IPS-20b (cell line): ENCODE measurements at regions not wholly inside any gene's neighbourhood (a gene's known extent, or its start where the extent isn't known, plus 50 kb on each side); places are given as distances from the start of the nearest gene placed in this dataset.

ENCODE experiments used
- H3K27ac ChIP-seq: one replicate; pipeline ENCODE4 v1.5.1; 2013; ENCODE audit warnings: low read length
- H3K27me3 ChIP-seq: 2 replicates; pipeline ENCODE4 v1.6.1; 2013; ENCODE audit warnings: mild to moderate bottlenecking, low read length, inconsistent platforms; ENCODE audit not compliant: insufficient read depth
- H3K36me3 ChIP-seq: 2 replicates; pipeline ENCODE4 v1.6.1; 2013; ENCODE audit warnings: low read depth, mild to moderate bottlenecking, inconsistent platforms, low read length, moderate library complexity; ENCODE audit not compliant: insufficient read depth
- H3K4me1 ChIP-seq: 2 replicates; pipeline ENCODE4 v1.6.1; 2013; ENCODE audit warnings: mild to moderate bottlenecking, control low read depth, inconsistent platforms, low read length, moderate library complexity; ENCODE audit not compliant: insufficient read depth
- H3K4me3 ChIP-seq: 2 replicates; pipeline ENCODE4 v1.5.1; 2013; ENCODE audit warnings: mild to moderate bottlenecking, low read length, inconsistent platforms
- H3K9ac ChIP-seq: 2 replicates; pipeline ENCODE4 v1.6.1; 2013; ENCODE audit warnings: low read depth, mild to moderate bottlenecking, inconsistent platforms, low read length, moderate library complexity
- H3K9me3 ChIP-seq: 2 replicates; pipeline ENCODE4 v1.6.1; 2013; ENCODE audit warnings: mild to moderate bottlenecking, low read depth, low read length, inconsistent platforms; ENCODE audit not compliant: insufficient read depth

GRCh38 chr6:134477991-134478635 is 160.2 kb upstream of the SGK1 start:
- H3K4me1 ChIP-seq = no peaks in the 10 kb centered on the region
- H3K27ac ChIP-seq = no peak overlapping the region
- H3K27me3 ChIP-seq = no peaks in the 10 kb centered on the region
- no peak overlapping the region for H3K9ac ChIP-seq
- no peaks in the 10 kb centered on the region for H3K36me3 ChIP-seq
- no peaks in the 10 kb centered on the region for H3K9me3 ChIP-seq
- no peak overlapping the region for H3K4me3 ChIP-seq

- no peak overlapping the region for H3K27ac ChIP-seq
- no peak overlapping the region for H3K4me3 ChIP-seq
- no peaks in the 10 kb centered on the region for H3K36me3 ChIP-seq
- no peaks in the 10 kb centered on the region for H3K4me1 ChIP-seq
- H3K9me3 ChIP-seq = no peaks in the 10 kb centered on the region
- H3K27me3 ChIP-seq = no peaks in the 10 kb centered on the region
- H3K9ac ChIP-seq = no peak overlapping the region
These were observed 157.0 kb upstream of the SGK1 start for GRCh38 chr6:134474955-134475354.

- Histone ChIP-seq H3K4me1 (no peaks in the 10 kb centered on the region), H3K4me3 (no peak overlapping the region), H3K27me3 (no peaks in the 10 kb centered on the region), H3K9ac (no peak overlapping the region), H3K36me3 (no peaks in the 10 kb centered on the region), H3K9me3 (no peaks in the 10 kb centered on the region), H3K27ac (no peak overlapping the region)
These were observed 154.7 kb upstream of the SGK1 start for GRCh38 chr6:134472661-134473060.

- Histone ChIP-seq H3K9ac (no peak overlapping the region), H3K9me3 (no peaks in the 10 kb centered on the region), H3K27me3 (no peaks in the 10 kb centered on the region), H3K4me3 (no peak overlapping the region), H3K27ac (no peak overlapping the region), H3K4me1 (no peaks in the 10 kb centered on the region), H3K36me3 (no peaks in the 10 kb centered on the region)
These were observed 154.1 kb upstream of the SGK1 start for GRCh38 chr6:134472046-134472445.

GRCh38 chr6:134470457-134470975 is 152.6 kb upstream of the SGK1 start:
- Histone ChIP-seq H3K36me3 (no peaks in the 10 kb centered on the region), H3K4me1 (no peaks in the 10 kb centered on the region), H3K27ac (no peak overlapping the region), H3K4me3 (no peak overlapping the region), H3K27me3 (no peaks in the 10 kb centered on the region), H3K9ac (no peak overlapping the region), H3K9me3 (no peaks in the 10 kb centered on the region)

GRCh38 chr6:134469702-134470456 is 152.0 kb upstream of the SGK1 start:
- Histone ChIP-seq H3K9me3 (no peaks in the 10 kb centered on the region), H3K36me3 (no peaks in the 10 kb centered on the region), H3K4me1 (no peaks in the 10 kb centered on the region), H3K4me3 (no peak overlapping the region), H3K27ac (no peak overlapping the region), H3K9ac (no peak overlapping the region), H3K27me3 (no peaks in the 10 kb centered on the region)

GRCh38 chr6:134468633-134469032 is 150.7 kb upstream of the SGK1 start:
- Histone ChIP-seq H3K4me3 (no peak overlapping the region), H3K36me3 (no peaks in the 10 kb centered on the region), H3K9me3 (no peaks in the 10 kb centered on the region), H3K9ac (no peak overlapping the region), H3K27ac (no peak overlapping the region), H3K27me3 (no peaks in the 10 kb centered on the region), H3K4me1 (no peaks in the 10 kb centered on the region)

GRCh38 chr6:134467620-134468019 is 149.7 kb upstream of the SGK1 start:
- Histone ChIP-seq H3K4me1 (no peaks in the 10 kb centered on the region), H3K4me3 (no peak overlapping the region), H3K9me3 (no peaks in the 10 kb centered on the region), H3K36me3 (no peaks in the 10 kb centered on the region), H3K9ac (no peak overlapping the region), H3K27me3 (no peaks in the 10 kb centered on the region), H3K27ac (no peak overlapping the region)

DNA sequence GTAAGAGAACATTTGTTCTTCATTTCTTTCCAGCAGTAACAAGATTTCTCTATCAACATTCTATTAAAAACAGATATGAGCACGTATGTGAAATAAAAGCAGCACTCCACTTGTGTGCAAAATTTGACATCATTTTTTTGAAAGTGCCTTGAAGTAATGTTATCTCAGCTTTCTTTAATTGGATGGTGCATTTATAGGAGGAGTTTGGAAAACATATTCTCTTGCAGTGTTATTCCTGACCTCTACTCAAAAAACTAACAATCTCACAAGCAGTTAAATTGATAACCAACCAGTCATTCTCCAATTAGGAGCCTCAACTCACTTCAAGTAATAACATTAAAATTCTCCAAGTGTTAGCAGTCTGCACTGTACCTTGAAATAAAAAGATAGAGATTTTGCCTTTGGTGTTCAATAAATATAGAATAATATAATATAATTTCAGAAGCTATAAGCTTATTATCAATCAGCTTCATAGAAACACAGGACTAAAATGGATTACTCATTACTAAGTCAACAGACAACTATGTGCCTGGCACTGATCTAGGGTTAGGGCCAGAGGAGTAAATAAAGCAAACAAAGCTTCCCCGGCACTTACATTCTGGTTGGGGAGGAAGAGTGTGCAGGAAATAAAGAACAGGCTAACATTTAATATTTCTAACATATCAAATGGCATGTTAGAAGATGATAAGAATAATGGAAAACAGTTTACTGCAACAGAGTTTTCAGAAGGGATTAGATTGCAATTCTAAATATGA is 149.0 kb upstream of the SGK1 start:
- Histone ChIP-seq H3K36me3 (no peaks in the 10 kb centered on the region), H3K4me3 (no peak overlapping the region), H3K4me1 (no peaks in the 10 kb centered on the region), H3K27me3 (no peaks in the 10 kb centered on the region), H3K9me3 (no peaks in the 10 kb centered on the region), H3K9ac (no peak overlapping the region), H3K27ac (no peak overlapping the region)

DNA sequence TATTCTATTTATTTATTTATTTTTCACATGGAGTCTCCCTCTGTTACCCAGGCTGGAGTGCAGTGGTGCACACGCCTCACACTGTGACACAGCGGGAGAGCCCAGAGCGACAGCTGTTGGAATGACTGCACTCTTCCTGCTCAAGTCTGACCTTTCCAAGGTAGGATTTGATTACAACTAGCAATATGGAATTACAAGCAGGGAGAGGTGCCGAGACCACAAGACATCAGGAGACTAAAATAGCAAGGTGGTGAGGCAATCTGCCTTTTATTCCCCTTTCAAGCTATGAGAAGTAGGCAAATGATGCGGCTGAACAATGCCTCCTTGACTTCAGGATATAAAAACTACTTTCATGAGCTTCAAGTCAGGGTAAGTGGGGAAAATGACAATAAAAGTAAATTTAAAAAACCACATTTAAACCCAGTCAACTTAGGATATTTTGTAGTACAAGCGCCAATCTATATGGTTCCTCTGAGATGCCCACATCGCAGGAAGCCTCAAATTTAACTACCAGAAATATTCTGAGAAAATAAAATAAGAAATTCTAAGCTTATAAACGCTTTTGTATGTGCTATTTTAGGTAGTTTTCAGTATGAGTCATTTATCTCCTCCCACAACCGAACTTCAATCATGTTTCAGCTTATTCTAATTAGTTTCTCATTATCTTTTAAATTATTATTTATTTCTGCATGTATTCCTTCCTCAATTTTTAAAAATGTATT is 146.9 kb upstream of the SGK1 start:
- H3K4me1 ChIP-seq = no peaks in the 10 kb centered on the region
- no peak overlapping the region for H3K9ac ChIP-seq
- no peaks in the 10 kb centered on the region for H3K27me3 ChIP-seq
- H3K27ac ChIP-seq = no peak overlapping the region
- H3K9me3 ChIP-seq = no peaks in the 10 kb centered on the region
- H3K4me3 ChIP-seq = no peak overlapping the region
- H3K36me3 ChIP-seq = no peaks in the 10 kb centered on the region

DNA sequence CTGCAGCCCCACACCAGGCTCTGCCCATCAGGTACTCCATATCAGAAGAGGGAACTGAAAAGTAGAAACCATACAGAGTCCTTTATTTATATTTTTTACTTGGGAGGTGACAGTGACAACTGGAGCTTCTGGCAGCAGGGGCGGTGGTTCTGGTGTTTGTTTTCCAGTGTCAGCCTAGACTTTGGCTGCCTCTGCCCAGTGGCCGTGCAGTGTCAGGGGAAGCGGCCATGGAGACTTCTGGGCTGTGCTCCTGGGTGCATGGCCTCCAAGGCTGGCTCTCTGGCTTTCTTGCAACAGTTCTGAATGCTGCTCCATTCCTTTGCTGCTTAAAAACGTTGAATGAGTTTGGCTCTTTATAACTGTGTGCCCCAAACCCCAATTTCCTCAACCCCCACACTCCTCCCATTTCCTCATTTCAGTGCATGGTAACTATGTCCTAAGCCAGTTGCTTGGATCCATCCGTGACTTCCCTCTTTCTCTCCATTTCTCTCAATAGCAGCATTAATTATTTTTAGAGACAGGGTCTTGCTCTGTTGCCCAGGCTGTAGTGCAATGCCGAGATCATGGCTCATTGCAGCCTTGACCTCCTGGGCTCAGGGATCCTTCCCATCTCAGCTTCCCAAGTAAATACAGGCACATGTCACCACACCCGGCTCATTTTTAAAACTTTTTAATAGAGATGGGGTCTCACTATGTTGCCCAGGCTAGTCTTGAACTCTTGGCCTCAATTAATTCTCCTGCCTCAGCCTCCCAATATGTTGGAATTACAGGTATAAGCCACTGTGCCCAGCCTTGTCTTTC is 141.1 kb upstream of the SGK1 start:
- H3K27ac ChIP-seq = no peak overlapping the region
- H3K4me1 ChIP-seq = peaks cover 6% of the 10 kb centered on the region
- no peak overlapping the region for H3K9ac ChIP-seq
- no peaks in the 10 kb centered on the region for H3K27me3 ChIP-seq
- H3K9me3 ChIP-seq = no peaks in the 10 kb centered on the region
- H3K36me3 ChIP-seq = no peaks in the 10 kb centered on the region
- no peak overlapping the region for H3K4me3 ChIP-seq
